Dedifferentiated amniotic fluid mesenchymal stem cell (primary cell): ENCODE measurements at regions not wholly inside any gene's neighbourhood (a gene's known extent, or its start where the extent isn't known, plus 50 kb on each side); places are given as distances from the start of the nearest gene placed in this dataset.
"Not testable (repeated sequence)": the region's sequence is repeated elsewhere in the genome, so short reads cannot be mapped to it uniquely, and the experiment has no call there.

Source experiments
- DNase-seq: peaks from one replicate; pipeline ENCODE4 v3.0.0-alpha.2; 2016; ENCODE audit errors: extremely low spot score

DNA sequence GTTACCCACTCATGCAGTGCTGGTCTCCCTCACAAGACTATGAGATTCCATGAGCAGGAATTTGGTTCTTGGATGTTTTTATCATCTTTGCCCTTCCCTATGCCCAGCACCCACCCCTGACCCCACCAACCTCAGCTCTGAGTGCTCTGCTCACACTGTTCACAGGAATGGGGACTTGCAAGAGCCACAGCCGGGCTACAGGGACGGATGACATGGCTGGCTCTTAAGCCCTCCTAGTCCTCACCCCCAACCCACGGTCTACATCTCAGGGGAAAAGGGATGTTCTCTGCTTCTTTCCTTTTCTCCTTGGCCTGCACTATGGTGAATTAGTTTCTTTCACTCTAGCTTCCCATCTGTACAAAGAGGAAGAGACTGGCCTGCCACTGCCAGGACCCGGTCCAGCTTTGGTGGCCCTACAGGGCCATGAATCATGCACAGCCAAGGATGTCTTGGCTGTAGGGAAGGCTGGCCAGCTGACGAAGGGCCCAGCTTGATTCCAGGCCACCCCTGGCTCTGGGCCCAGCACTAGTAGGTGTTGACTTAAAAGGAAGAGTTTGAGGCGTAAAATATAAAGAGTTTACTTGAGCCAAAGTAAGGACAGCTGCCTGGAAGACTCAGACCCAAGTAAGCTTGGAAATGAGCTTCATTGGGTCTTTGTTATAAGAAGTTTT lies 79.7 kb upstream of the MTLN start:
- not testable (repeated sequence) for DNase-seq

- DNase-seq = not testable (repeated sequence)
Measured at GRCh38 chr2:110287817-110288216, 75.5 kb upstream of the MTLN start.

GRCh38 chr2:110287253-110287652 lies 74.9 kb upstream of the MTLN start:
- not testable (repeated sequence) for DNase-seq

- not testable (repeated sequence) for DNase-seq
Measured at GRCh38 chr2:110285002-110285401, 72.7 kb upstream of the MTLN start.

DNA sequence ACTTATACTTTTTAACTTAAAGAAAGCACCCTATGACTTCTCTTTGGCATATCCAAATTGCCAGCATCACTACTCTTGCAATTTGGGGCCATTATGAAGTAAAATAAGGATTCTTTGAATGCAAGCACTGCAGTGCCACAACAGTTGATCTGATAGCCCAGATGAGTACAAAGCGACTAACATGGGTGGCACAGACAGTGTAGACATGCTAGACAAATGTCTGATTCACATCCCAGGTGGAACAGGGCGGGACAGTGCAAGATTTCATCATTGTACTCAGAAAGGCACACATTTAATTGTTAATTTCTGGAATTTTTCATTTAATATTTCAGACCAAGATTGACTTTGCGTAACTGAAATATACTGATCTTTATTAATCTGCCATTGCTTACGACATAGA lies 68.5 kb upstream of the MTLN start:
- DNase-seq = not testable (repeated sequence)

DNA sequence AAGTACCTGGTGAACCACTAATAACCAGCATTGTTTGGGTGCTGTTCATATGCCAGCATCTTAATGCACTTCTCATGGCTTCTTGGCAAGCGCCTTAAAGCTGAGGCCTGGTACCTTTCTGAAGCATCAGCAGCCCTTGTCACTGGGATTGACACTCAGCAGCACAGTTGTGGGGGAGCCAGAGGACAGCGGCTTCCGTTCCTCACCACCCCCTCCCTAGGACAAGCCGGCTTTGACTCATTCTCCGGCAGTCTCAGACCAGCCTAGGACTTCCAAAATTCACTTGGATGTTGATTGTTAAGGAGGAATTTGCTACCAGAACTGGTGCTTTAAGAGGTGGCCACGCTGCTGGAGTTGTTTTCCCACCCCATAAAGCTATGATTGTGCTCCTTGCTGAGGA lies 64.7 kb upstream of the MTLN start:
- DNase-seq = not testable (repeated sequence)

DNA sequence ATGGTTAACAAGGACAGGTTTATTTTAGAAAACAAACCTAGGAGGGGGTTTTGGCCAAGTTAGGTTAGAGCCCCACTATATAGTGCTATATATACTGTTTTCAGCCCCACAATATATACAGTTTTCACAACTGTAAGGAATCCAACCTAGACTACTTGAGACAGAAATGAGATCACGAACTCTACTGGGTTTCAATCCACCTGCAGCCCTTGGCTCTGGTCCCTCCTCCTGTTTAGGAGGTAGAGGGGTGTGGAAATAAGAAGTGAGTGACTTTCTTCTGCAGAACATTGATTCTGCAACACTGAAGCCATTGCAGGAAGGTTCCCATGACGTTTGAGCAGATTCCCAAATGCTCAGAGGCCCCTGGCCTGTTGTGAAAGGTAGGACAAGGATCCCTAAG lies 63.7 kb upstream of the MTLN start:
- DNase-seq = not testable (repeated sequence)

- not testable (repeated sequence) for DNase-seq
Measured at GRCh38 chr2:110269674-110270073, 57.3 kb upstream of the MTLN start.

DNA sequence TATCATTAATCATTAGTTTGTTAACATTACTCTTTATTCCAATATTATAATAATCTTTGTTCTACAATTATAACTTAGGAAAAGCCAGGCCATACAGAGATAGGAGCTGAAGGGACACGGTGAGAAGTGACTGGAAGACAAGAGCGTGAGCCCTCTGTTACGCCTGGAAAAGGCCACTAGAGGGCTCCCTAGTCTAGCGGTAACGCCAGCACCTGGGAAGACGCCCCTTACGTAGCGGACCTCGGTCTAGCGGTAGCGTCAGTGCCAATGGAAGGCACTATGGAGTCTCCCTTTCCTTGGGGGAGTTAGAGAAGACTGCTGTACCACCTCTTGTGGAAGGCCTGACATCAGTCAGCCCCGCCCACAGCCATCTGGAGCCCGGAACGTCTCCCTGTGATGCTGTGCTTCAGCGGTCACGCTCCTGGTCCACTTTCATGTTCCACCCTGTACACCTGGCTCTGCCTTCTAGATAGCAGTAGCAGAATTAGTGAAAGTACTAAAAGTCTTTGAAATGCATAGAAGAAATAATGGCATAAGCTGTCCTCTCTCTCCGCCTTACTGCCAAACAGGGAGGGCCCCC lies 55.6 kb upstream of the MTLN start:
- DNase-seq = not testable (repeated sequence)

DNA sequence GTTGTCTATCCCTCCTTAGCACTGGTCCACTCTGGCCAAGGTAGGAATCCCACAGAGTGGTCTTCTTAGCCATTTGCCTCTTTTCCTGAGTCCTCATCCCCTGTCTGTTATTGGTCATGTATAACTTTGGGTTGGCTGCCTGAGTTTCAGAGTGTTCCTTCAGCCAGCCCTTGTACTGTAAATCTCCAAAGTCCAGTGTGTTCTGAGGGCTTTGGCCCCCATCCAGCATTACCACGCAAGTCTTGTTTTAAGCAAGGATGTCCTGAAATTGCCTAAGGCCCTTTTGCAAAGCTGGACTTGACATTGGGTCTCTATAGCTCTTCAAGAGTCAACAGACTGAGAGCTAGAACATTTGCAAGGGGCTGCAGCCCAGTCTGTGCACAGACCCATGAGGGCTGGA lies 52.5 kb upstream of the MTLN start:
- not testable (repeated sequence) for DNase-seq

DNA sequence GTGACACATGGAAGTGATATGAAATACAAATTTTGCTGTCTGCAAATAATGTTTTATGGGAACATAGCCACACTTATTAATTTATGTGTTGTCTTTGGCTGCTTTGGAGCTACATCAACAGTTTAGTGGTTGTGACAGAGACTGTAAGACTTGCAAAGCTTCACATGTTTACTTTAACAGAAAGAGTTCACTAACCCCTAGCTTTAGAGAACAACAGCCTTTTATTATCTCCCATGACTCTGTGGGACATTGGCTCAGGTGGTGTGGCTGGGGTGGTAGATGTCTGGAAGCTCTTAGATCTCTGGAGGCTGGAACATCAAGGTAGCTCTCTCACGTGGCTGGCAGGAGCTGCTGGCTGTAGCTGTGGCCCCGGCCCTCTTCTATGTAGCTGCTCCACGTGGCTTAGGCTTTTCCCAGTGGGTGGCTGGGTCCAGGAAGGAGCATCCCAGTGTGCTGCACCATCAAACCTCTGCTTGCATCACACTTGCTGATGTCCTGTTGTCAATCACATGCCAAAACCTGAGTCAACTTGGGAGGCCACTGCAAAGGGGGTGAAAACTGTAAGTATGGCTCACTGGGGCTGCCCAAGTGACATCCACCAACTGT lies 51.8 kb upstream of the MTLN start:
- DNase-seq = not testable (repeated sequence)

DNA sequence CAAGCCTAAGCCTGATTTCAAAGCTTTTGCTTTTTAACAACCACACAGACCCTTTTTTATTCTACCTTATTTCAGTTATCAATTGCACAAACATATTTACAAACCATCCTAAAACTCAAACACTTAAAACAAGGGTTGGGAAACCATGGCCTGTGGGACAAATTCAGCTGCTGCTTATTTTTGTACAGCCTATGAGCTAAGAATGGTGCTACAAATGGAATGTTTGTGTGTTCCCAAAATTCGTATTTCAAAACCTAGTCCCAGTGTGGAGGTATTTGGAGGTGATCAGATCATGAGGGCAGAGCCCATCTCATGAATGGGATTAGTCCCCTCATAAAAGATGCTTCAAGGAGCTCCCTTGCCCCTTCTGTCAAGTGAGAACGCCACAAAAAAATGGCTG lies 51.1 kb upstream of the MTLN start:
- not testable (repeated sequence) for DNase-seq
